ENCODE measurements at regions not wholly inside any gene's neighbourhood (a gene's known extent, or its start where the extent isn't known, plus 50 kb on each side); places are given as distances from the start of the nearest gene placed in this dataset.

DNA sequence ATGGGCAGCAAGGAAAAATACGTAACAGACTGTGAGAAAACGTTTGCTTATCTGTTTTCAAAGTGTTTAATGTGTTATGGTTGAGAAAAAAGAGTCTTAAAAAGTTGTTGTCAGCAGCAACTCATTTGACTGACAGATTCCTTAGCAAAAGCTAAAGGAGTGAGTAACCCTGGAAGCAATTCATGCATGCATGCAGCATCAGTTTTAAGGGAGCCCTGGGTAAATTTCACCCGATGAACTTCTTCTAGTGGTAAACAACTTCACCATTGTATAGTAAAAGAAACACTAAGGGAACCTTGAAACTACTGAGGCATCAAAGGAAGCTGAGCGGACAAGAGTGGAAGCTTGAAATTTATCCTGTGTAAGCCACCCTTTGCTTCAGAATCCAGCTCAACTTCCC lies 583.2 kb upstream of the INTU start:
- no peak for DNase-seq (ENCODE audit: low spot score)

DNA sequence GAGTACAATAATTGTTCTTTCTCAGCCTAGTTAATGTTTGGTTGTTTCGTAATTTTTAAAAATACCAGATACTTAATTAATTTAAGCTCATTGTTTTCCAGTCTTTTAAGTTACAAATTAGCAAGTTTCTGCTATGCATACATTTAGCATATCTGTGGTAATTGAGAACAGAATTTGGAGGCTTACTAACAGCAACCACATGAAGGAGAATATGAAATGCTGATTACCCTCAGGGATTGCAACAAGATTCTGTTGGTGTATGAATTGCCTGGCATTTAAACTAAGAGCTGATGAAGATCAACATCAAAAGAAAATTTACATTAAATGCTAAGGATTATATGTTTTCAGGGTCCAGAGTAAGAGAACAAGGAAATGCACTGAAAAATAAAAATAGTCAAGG lies 580.0 kb upstream of the INTU start:
- no peak for DNase-seq (ENCODE audit: low spot score)

DNA sequence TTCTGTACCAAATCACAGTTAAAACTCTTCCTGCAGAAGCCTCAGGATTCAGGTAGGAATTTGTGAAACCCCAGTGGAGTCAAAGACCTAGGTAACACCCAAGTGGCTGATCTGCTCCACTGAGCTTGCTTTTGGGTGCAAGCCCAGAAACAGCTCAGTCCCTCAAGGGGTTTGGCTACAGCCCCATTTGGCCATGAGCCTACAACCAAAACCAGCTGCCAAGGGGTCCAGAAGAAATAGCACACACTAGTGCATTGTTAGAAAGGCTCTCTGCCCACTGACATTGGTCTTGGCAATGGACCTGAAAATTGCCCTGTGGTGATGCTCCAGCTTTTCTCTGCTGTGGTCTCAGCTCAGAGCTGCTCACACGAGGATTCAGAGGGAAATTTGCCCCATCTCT lies 577.4 kb upstream of the INTU start:
- no peak for DNase-seq (ENCODE audit: low spot score)

- DNase-seq (ENCODE audit: low spot score): no peak
Measured at GRCh38 chr4:127069675-127070074, 563.1 kb upstream of the INTU start.

DNA sequence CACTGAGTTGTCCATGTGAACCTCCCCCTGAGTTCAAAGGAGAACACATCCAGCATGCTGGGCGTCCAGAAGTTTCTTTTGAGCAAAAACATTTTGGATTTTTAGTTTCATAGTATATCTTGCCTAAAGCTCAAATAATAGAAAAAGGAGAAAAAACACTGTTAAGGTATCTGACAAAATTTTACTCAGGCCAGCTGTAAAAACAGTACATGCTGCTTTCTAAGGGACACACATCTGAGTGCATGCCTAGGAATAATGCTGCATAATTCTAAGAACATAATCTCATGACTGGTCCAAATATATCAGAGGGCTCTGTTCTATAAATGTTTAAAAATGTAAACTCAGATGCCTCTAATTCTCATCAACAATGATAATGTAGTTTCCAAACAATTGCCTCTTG lies 561.3 kb upstream of the INTU start:
- no peak for DNase-seq (ENCODE audit: low spot score)

GRCh38 chr4:127080141-127080540 lies 552.6 kb upstream of the INTU start:
- DNase-seq (ENCODE audit: low spot score): no peak

DNA sequence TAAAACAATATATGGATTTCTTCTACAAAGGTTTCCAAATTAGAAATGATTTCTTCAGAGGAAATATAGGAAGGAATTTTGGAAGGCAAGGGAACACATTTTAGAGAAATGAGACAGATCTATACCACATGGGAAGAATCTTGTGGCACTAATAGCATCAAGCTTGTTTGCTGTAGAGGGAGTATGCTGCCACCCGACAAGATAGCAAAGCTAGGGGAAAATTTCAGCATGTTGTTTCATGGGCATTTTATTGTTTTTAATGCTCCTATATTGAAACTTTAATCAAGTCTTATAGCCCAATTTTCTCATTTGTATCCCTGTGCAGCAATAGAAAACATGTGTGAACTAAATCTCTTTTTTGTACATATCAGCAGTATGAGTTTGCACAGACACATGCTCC lies 551.7 kb upstream of the INTU start:
- DNase-seq (ENCODE audit: low spot score): no peak

DNA sequence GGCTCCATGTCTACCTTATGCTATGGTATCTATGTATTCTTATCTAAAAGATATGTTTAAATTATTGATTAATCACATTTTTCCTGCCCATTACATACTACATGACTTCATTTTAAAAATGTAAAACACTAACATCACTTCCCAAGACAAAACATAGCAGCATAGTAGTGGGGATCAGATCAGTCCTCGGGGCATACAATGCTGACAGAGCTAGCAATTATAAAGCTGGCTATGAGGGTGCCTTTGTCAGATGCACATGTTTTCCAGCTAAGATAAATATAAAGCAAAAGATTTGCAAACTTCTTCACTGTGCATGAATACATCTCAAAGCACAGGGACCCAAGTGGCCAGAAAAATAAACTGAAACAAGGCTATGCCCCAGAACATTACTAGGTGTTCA lies 549.8 kb upstream of the INTU start:
- DNase-seq (ENCODE audit: low spot score): no peak

GRCh38 chr4:127084666-127085065 lies 548.1 kb upstream of the INTU start:
- DNase-seq (ENCODE audit: low spot score): no peak

DNA sequence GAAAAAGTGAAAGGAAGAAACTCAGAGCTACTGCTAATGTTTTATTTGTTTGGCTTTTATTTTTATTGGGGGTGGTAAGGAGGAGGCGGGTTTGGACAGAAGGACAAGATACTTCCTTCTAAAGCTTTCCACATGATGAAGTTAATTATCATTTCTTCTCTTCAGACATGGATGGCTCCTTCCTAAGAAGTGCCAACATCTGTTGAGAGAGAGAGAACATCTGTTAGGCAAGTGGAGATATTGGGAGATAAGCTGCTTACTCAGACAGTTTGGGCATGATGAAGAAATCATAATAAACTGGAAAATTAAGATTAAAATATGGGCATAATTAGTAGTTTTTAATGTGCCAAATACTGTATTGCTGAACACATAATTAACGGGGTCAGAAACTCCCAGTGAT lies 535.7 kb upstream of the INTU start:
- DNase-seq (ENCODE audit: low spot score): no peak

DNA sequence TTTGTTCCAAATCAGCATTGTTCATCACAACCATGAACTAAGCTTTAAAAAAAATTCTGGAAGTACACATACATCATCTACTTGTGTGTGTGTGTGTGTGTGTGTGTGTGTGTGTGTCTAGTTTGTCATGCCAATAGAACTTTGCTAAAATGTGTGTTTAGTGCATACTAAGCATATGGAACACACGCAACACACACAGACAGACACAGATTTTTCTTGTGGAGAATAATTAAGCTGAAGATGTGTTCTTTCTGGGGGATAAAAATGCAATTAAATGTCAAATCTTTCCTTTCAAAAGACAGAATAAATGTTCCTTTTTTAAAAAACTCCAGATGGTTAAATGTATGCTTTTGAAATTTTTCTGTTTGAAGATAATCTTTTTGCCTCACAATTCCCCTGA lies 530.4 kb upstream of the INTU start:
- DNase-seq (ENCODE audit: low spot score): no peak

DNA sequence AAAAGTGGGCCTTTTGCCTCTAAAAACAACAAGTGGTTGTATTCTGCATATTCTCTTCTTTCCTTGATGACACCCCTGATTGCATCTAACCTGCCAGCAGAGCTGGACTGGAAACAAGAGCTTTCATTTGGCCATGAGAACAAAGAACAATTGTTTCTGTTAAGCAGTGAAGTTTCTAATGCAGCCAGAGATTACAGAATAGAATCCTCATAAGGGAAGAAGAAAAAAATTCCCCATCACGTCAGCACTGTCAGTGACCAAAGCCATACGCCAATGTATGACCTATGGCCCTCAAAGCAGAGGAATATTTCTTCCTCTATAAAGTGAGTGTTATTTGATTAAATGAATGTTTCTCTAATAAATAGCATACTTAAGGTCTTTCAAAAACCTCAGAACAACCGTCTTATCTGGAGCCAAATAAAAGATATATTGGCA lies 529.1 kb upstream of the INTU start:
- no peak for DNase-seq (ENCODE audit: low spot score)

- no peak for DNase-seq (ENCODE audit: low spot score)
Measured at GRCh38 chr4:127113844-127114362, 518.9 kb upstream of the INTU start.

DNA sequence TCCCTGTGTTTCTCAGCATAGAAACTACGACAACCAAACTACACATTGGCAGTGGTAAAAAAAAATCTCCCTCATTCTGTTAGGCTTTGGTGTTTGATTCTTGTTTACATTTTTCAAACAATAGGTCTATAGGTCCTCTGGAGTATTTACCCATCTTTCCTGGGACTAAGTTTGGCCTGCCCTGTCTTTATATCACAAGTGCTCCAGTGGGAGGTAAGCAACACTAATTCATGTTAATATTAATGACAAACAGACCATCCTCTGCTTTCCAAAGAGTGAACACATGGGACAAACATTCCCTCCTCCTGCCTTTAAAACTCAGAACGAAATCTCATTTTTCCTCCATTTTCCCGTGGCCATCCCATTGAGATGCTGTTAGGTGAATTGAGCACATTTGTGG lies 514.1 kb upstream of the INTU start:
- no peak for DNase-seq (ENCODE audit: low spot score)

DNA sequence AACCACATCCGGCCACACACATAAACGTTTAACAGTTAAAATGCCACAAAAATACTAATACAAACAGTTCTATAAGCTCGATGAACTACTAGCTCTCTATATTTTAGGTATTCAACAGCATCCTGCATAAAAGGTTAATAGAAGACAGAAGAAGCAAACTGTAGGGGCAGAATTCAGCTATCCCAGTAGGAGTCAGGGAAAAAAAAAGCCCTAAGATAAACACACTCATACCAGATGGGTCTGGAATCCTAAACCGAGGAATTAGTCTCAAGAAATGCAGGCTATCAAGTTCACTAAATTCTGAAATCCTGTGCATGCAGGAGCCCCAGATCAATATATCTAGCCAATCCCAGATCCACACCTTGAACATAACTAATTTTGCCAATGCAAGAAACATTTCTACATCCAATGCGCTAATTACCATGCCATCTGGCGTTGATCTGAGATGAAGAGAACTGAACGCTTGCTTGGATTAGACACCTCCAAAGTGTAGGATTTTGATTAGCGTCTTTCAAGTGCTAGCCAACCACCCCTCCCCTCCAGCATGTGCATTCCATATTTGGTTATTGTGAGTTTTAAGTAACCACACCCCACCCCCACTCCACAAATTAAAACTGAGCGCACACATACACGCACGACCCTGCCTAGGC lies 512.2 kb upstream of the INTU start:
- no peak for DNase-seq (ENCODE audit: low spot score)

GRCh38 chr4:127124919-127125318 lies 507.8 kb upstream of the INTU start:
- DNase-seq (ENCODE audit: low spot score): no peak

DNA sequence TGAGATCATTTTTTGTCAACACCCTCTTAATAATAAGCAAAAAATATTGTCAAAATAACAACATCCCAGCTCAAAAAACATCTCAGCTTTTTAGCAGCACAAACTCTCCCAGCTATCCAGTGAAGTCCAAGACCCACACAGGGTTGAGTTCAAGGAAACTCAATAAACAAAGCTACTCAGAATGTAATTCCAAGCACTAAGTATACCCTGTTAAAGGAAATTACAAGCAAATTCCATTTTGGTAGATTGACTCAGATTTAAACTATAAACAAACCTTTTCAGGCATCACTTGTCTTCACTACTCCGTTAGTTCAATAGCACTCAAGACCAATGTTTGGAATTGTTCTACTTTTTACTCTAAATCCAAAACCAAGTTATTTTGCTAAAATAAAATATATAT lies 506.0 kb upstream of the INTU start:
- DNase-seq (ENCODE audit: low spot score): no peak

- DNase-seq (ENCODE audit: low spot score): no peak
Measured at GRCh38 chr4:127131527-127131926, 501.2 kb upstream of the INTU start.

DNA sequence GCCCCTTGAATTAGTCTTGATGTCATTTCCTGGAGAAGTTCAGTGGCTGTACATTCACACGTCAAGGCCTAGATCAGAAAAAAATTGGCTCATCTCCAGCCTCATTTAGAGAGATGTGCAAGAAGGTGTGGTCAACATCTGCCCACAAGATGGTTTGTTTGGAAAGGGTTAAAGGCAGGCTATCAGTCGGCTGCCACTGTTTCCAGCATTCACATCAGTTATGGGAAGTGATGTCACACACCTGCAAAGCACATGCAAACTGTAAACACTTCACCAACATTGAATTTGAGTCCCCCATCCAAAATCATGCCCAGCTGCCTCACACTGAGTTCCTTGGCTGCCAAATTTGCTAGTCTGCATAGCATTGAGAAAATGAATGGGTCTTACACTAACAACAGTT lies 498.3 kb upstream of the INTU start:
- DNase-seq (ENCODE audit: low spot score): no peak

DNA sequence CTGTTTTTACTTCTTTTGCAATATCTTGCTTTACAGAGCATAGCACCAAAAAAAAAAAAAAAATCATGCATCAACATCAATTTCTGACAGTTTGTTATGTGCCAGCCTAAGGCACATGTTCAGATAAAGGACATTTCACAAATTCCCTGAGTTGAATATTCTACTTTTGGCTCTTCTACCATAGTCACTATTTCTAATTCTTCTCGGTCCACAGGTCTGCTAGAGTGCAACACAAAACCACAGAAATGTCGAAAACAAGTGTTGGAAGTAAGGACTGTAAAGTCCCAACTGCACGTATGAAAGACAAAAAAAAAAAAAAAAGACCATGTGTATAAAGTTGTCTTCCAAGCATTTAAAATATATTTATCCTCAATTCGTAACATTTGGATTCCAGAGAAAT lies 494.2 kb upstream of the INTU start:
- DNase-seq (ENCODE audit: low spot score): no peak

DNA sequence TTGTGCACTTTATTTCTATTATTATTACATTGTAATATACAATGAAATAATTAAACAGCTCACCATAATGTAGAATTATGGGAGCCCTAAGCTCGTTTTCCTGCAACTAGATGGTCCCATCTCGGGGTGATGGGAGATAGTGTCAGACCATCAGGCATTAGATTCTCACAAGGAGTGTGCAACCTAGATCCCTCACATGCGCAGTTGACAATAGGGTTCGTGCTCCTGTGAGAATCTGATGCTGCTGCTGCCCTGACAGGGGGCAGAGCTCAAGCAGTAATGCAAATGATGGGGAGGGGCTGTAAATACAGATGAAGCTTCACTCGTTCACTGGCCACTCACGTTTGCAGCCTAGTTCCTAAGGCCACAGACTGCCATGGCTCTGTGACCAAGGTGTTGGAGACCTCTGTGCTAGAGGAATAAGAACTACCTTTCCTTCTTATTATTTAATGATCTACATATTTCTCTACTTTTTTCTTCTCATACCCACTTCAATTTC lies 492.9 kb upstream of the INTU start:
- no peak for DNase-seq (ENCODE audit: low spot score)

GRCh38 chr4:127140306-127140705 lies 492.5 kb upstream of the INTU start:
- no peak for DNase-seq (ENCODE audit: low spot score)

DNA sequence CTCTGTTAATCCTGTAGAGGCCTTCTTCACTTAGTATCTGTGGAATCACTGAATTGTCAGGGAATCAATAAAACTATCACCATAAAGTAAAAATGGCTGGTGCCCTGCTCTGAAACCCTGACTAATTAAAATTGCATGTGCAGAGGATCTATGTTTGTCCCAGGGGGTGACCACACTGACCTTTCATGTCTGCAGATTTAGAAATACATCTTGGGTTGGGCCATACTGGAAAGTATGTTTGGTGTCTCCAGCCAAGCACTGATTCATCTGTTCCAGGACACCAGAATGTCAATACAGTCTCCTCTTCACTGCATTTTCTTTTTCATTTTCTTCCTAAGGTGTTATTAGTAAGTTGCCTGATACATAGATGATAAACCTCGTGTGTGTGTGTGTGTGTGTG lies 490.9 kb upstream of the INTU start:
- no peak for DNase-seq (ENCODE audit: low spot score)

Data from ureter (tissue), 1 donor.